ENCODE measurements at regions not wholly inside any gene's neighbourhood (a gene's known extent, or its start where the extent isn't known, plus 50 kb on each side); places are given as distances from the start of the nearest gene placed in this dataset.

GRCh38 chr15:69865369-69865768 lies 232.3 kb downstream of the TLE3 start:
- no peak for DNase-seq (ENCODE audit: unreplicated experiment)
- H3K27me3 Mint-ChIP-seq (ENCODE audit: insufficient read depth, unreplicated experiment) = peaks cover 9% of the 10 kb centered on the region
- H3K4me1 Mint-ChIP-seq (ENCODE audit: insufficient read depth, unreplicated experiment) = no peaks in the 10 kb centered on the region
- CTCF ChIA-PET = interaction anchor here (0.8 kb wide), 1 partner anchor 390 kb away, joined by 3 read pairs; no protein-coding TSS in a partner anchor
- intact Hi-C loops (cut with micrococcal nuclease) = no loop called here
- no TSS peak for BruUV-seq (replicated peaks)
- no peaks in the 10 kb centered on the region for H3K36me3 Mint-ChIP-seq (ENCODE audit: insufficient read depth, unreplicated experiment)
- H3K27ac Mint-ChIP-seq (ENCODE audit: low read depth, unreplicated experiment) = no peak overlapping the region
- TF ChIP-seq CTCF (IDR thresholded peaks at IDR 0.05; ENCODE audit: unreplicated experiment) = no peak
- H3K9me3 Mint-ChIP-seq (ENCODE audit: unreplicated experiment) = no peaks in the 10 kb centered on the region
- H3K4me3 Mint-ChIP-seq (ENCODE audit: unreplicated experiment) = no peak overlapping the region
- POLR2A ChIA-PET = no interaction called here

- POLR2A ChIA-PET = no interaction called here
- CTCF ChIA-PET = no interaction called here
- TF ChIP-seq CTCF (IDR thresholded peaks at IDR 0.05; ENCODE audit: unreplicated experiment) = no peak
- Mint-ChIP-seq H3K4me3 (ENCODE audit: unreplicated experiment) (no peak overlapping the region), H3K36me3 (ENCODE audit: insufficient read depth, unreplicated experiment) (no peaks in the 10 kb centered on the region), H3K4me1 (ENCODE audit: insufficient read depth, unreplicated experiment) (no peaks in the 10 kb centered on the region), H3K9me3 (ENCODE audit: unreplicated experiment) (peaks cover 8% of the 10 kb centered on the region), H3K27me3 (ENCODE audit: insufficient read depth, unreplicated experiment) (peaks cover 18% of the 10 kb centered on the region), H3K27ac (ENCODE audit: low read depth, unreplicated experiment) (no peak overlapping the region)
- intact Hi-C loops (cut with micrococcal nuclease) = no loop called here
- BruUV-seq (replicated peaks) = no TSS peak
- DNase-seq (ENCODE audit: unreplicated experiment) = no peak
Observed at GRCh38 chr15:69868756-69869155, 229.0 kb downstream of the TLE3 start.

- peaks cover 8% of the 10 kb centered on the region for H3K9me3 Mint-ChIP-seq (ENCODE audit: unreplicated experiment)
- H3K27ac Mint-ChIP-seq (ENCODE audit: low read depth, unreplicated experiment) = no peak overlapping the region
- intact Hi-C loops (cut with micrococcal nuclease) = no loop called here
- CTCF ChIA-PET = no interaction called here
- BruUV-seq (replicated peaks) = no TSS peak
- POLR2A ChIA-PET = no interaction called here
- H3K4me3 Mint-ChIP-seq (ENCODE audit: unreplicated experiment) = no peak overlapping the region
- H3K36me3 Mint-ChIP-seq (ENCODE audit: insufficient read depth, unreplicated experiment) = no peaks in the 10 kb centered on the region
- no peak for TF ChIP-seq CTCF (IDR thresholded peaks at IDR 0.05; ENCODE audit: unreplicated experiment)
- peaks cover 18% of the 10 kb centered on the region for H3K27me3 Mint-ChIP-seq (ENCODE audit: insufficient read depth, unreplicated experiment)
- DNase-seq (ENCODE audit: unreplicated experiment) = no peak
- H3K4me1 Mint-ChIP-seq (ENCODE audit: insufficient read depth, unreplicated experiment) = no peaks in the 10 kb centered on the region
Observed at GRCh38 chr15:69869291-69869690, 228.4 kb downstream of the TLE3 start.

- H3K4me1 Mint-ChIP-seq (ENCODE audit: insufficient read depth, unreplicated experiment) = no peaks in the 10 kb centered on the region
- intact Hi-C loops (cut with micrococcal nuclease) = no loop called here
- no peak for TF ChIP-seq CTCF (IDR thresholded peaks at IDR 0.05; ENCODE audit: unreplicated experiment)
- DNase-seq (ENCODE audit: unreplicated experiment) = no peak
- no peak overlapping the region for H3K27ac Mint-ChIP-seq (ENCODE audit: low read depth, unreplicated experiment)
- H3K36me3 Mint-ChIP-seq (ENCODE audit: insufficient read depth, unreplicated experiment) = no peaks in the 10 kb centered on the region
- ChIA-PET POLR2A (interaction anchor here (0.5 kb wide), 1 partner anchor 196 kb away, joined by 3 read pairs; no protein-coding TSS in a partner anchor), CTCF (no interaction called here)
- no TSS peak for BruUV-seq (replicated peaks)
- H3K4me3 Mint-ChIP-seq (ENCODE audit: unreplicated experiment) = no peak overlapping the region
- H3K9me3 Mint-ChIP-seq (ENCODE audit: unreplicated experiment) = peaks cover 8% of the 10 kb centered on the region
- peaks cover 18% of the 10 kb centered on the region for H3K27me3 Mint-ChIP-seq (ENCODE audit: insufficient read depth, unreplicated experiment)
Observed at GRCh38 chr15:69869881-69870505, 227.7 kb downstream of the TLE3 start.
